BLaER1 treated with 17β-estradiol and CSF1 and Interleukin-3, amounts not matched to agents 10 nM and 100 nM (cell line): ENCODE measurements at regions not wholly inside any gene's neighbourhood (a gene's known extent, or its start where the extent isn't known, plus 50 kb on each side); places are given as distances from the start of the nearest gene placed in this dataset.
A peak's percentile ranks its signal among the peaks of the same experiment; 100 is the strongest.

ENCODE experiments used
- H3K27ac ChIP-seq, 11 experiments: shearing (Covaris generic); formaldehyde crosslinking; 2 replicates each; pipeline ENCODE4 v1.8.1; 2022
- H3K27me3 ChIP-seq, 11 experiments: shearing (Covaris generic); formaldehyde crosslinking; 2 replicates each; pipeline ENCODE4 v1.8.1; 2022
- H3K36me3 ChIP-seq, 11 experiments: shearing (Covaris generic); formaldehyde crosslinking; 2 replicates each; pipeline ENCODE4 v1.8.1; 2022
- H3K4me1 ChIP-seq, 10 experiments: shearing (Covaris generic); formaldehyde crosslinking; 2 replicates each; pipeline ENCODE4 v1.8.1; 2022
- H3K4me2 ChIP-seq, 11 experiments: shearing (Covaris generic); formaldehyde crosslinking; 2 replicates each; pipeline ENCODE4 v1.8.1; 2022
- H3K4me3 ChIP-seq, 10 experiments: shearing (Covaris generic); formaldehyde crosslinking; 2 replicates each; pipeline ENCODE4 v1.8.1; 2022
- H3K9ac ChIP-seq, 11 experiments: shearing (Covaris generic); formaldehyde crosslinking; 2 replicates each; pipeline ENCODE4 v1.8.1; 2022
- H3K9me3 ChIP-seq, 11 experiments: shearing (Covaris generic); formaldehyde crosslinking; replicated peaks in 1 of 11; 2 replicates each; pipeline ENCODE4 v1.8.1; 2022
- H4K20me1 ChIP-seq, 11 experiments: shearing (Covaris generic); formaldehyde crosslinking; 2 replicates each; pipeline ENCODE4 v1.8.1; 2022
- Cebpa-rat ChIP-seq, 11 experiments: shearing (Covaris generic); IDR thresholded peaks; 2 replicates each; pipeline ENCODE4 v1.8.1; 2022

GRCh38 chr4:122539861-122540465, 80.9 kb downstream of the IL21 start:
- TF ChIP-seq Cebpa-rat (IDR thresholded peaks at IDR 0.05) = no peak
- Histone ChIP-seq H3K4me1 (peaks cover 0 to 32% (median 9%) of the 10 kb centered on the region in 10 experiments; a peak in 12 of 20 replicates), H3K9me3 (peaks cover 0 to 11% (median 9%) of the 10 kb centered on the region in 11 experiments; a peak in 18 of 22 replicates), H3K27ac (no peak overlapping the region), H3K4me3 (no peak overlapping the region), H4K20me1 (no peaks in the 10 kb centered on the region), H3K9ac (no peak overlapping the region), H3K4me2 (peak overlapping the region in 8 of 11 experiments; percentile 0 to 60 (median 40); a peak in 12 of 22 replicates), H3K36me3 (no peaks in the 10 kb centered on the region), H3K27me3 (peaks cover 0 to 45% (median 0%) of the 10 kb centered on the region in 11 experiments; a peak in 6 of 22 replicates)

GRCh38 chr4:122537388-122538135, 81.0 kb upstream of the IL2 start:
- Histone ChIP-seq H3K27me3 (peaks cover 0 to 39% (median 0%) of the 10 kb centered on the region in 11 experiments; a peak in 6 of 22 replicates), H3K4me2 (no peak overlapping the region), H3K4me1 (peaks cover 7 to 33% (median 19%) of the 10 kb centered on the region in 10 experiments), H3K27ac (no peak overlapping the region), H3K9ac (no peak overlapping the region), H4K20me1 (no peaks in the 10 kb centered on the region), H3K36me3 (no peaks in the 10 kb centered on the region), H3K9me3 (peaks cover 0 to 28% (median 19%) of the 10 kb centered on the region in 11 experiments; a peak in 18 of 22 replicates), H3K4me3 (no peak overlapping the region)
- TF ChIP-seq Cebpa-rat (IDR thresholded peaks at IDR 0.05) = no peak

- no peaks in the 10 kb centered on the region for H4K20me1 ChIP-seq
- no peak overlapping the region for H3K27ac ChIP-seq
- H3K9ac ChIP-seq = no peak overlapping the region
- peaks cover 0 to 27% (median 0%) of the 10 kb centered on the region in 11 experiments; a peak in 4 of 22 replicates for H3K27me3 ChIP-seq
- no peak overlapping the region for H3K4me3 ChIP-seq
- no peaks in the 10 kb centered on the region for H3K36me3 ChIP-seq
- peaks cover 0 to 18% (median 9%) of the 10 kb centered on the region in 11 experiments; a peak in 11 of 22 replicates for H3K9me3 ChIP-seq
- peaks cover 11 to 40% (median 22%) of the 10 kb centered on the region in 10 experiments for H3K4me1 ChIP-seq
- TF ChIP-seq Cebpa-rat (IDR thresholded peaks at IDR 0.05) = no peak
- H3K4me2 ChIP-seq = no peak overlapping the region
These were observed 79.5 kb upstream of the IL2 start for GRCh38 chr4:122536001-122536400.

DNA sequence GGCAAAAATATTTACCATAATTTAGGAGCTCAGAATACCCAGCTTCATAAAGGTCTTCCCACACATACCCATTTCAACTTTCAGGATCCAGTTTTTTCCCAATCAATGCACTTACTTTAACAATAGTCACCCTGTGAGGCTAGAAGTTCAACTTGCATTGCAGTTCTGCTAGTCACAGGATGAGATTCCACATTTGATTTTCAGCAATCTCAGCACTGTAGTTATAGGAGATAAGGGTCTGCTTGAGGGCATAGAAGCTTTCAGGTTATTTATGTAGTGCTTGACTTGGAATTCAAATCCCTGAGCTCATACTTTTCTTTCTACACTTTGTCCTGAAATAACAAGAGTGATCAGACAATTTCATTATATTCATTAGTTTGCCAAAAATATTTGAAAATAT, 78.3 kb upstream of the IL2 start:
- Histone ChIP-seq H3K4me3 (no peak overlapping the region), H4K20me1 (no peaks in the 10 kb centered on the region), H3K27ac (no peak overlapping the region), H3K9me3 (peaks cover 0 to 18% (median 9%) of the 10 kb centered on the region in 11 experiments; a peak in 11 of 22 replicates), H3K27me3 (peaks cover 0 to 20% (median 0%) of the 10 kb centered on the region in 11 experiments; a peak in 3 of 22 replicates), H3K4me2 (no peak overlapping the region), H3K4me1 (peaks cover 1 to 28% (median 14%) of the 10 kb centered on the region in 10 experiments), H3K9ac (no peak overlapping the region), H3K36me3 (no peaks in the 10 kb centered on the region)
- no peak for TF ChIP-seq Cebpa-rat (IDR thresholded peaks at IDR 0.05)

DNA sequence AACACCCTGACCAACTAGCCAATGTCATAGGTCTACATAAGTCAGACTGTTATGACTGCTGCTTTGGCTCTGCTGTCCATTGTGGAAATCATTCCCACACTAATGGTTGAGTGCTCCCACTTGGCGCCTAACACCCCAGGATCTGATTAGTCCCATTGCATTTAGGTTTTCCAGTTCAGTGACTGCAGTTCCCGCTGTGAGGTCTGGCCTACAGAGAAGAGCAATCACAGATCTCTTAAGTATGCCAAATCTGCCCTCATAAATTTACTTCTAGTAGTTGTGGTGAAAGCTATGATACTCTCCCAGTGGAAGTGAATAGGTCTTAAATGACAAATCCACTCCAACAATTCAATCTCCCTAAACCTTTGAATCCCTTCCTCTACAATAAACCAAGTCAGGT, 77.3 kb upstream of the IL2 start:
- Histone ChIP-seq H4K20me1 (no peaks in the 10 kb centered on the region), H3K27ac (no peak overlapping the region), H3K27me3 (peaks cover 0 to 20% (median 0%) of the 10 kb centered on the region in 11 experiments; a peak in 3 of 22 replicates), H3K9ac (no peak overlapping the region), H3K4me1 (peaks cover 0 to 25% (median 14%) of the 10 kb centered on the region in 10 experiments; a peak in 17 of 20 replicates), H3K4me3 (no peak overlapping the region), H3K9me3 (peaks cover 0 to 18% (median 9%) of the 10 kb centered on the region in 11 experiments; a peak in 12 of 22 replicates), H3K36me3 (no peaks in the 10 kb centered on the region), H3K4me2 (no peak overlapping the region)
- TF ChIP-seq Cebpa-rat (IDR thresholded peaks at IDR 0.05) = no peak

DNA sequence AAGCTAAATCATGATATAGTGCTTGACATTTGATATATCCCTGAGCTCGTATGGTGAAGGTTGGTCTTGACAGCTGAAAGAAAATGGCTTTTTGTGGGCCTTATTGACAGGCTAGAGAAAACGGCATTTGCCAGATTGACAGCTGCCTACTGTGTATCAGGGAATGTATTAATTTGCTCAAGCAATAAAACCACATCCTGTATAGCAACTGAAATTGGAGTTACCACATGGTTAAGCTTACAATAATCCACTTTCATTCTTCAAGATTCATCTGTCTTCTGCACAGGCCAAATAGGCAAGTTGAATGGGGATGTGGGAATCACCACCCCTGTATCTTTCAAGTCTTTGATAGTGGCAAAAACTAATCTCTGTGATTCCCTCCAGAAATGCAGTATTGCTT, 76.2 kb upstream of the IL2 start:
- peak overlapping the region in 10 of 11 experiments; percentile 11 to 61 (median 36); a peak in 16 of 22 replicates for H3K4me2 ChIP-seq
- no peak overlapping the region for H3K9ac ChIP-seq
- TF ChIP-seq Cebpa-rat (IDR thresholded peaks at IDR 0.05) = no peak
- peaks cover 0 to 18% (median 9%) of the 10 kb centered on the region in 11 experiments; a peak in 12 of 22 replicates for H3K9me3 ChIP-seq
- H3K27ac ChIP-seq = no peak overlapping the region
- no peak overlapping the region for H3K4me3 ChIP-seq
- H3K27me3 ChIP-seq = peaks cover 0 to 12% (median 0%) of the 10 kb centered on the region in 11 experiments; a peak in 3 of 22 replicates
- H3K36me3 ChIP-seq = no peaks in the 10 kb centered on the region
- peaks cover 0 to 25% (median 14%) of the 10 kb centered on the region in 10 experiments; a peak in 17 of 20 replicates for H3K4me1 ChIP-seq
- H4K20me1 ChIP-seq = no peaks in the 10 kb centered on the region

DNA sequence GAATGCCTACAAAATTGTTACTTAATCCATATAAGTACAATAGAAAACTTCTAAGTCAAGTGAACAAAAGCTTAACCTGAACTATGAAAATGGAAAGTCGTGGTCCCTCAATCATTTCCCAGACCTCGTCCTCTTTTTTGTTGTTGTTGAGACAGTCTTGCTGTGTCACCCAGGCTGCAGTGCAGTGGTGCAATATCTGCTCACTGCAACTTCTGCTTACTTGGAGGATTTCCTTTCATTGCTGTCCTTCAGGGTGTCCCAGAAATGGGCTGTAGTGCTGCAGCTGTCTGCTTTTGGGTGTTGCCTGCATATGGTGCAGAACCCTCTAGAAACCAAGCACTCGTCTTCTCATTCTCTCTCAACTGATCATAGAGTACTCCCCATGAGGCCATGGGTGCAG, 75.0 kb upstream of the IL2 start:
- no peak overlapping the region for H3K9ac ChIP-seq
- H3K4me2 ChIP-seq = peak overlapping the region in 5 of 11 experiments; percentile 4 to 37 (median 12); a peak in 7 of 22 replicates
- H3K4me1 ChIP-seq = peaks cover 0 to 25% (median 14%) of the 10 kb centered on the region in 10 experiments; a peak in 17 of 20 replicates
- H3K9me3 ChIP-seq = peaks cover 0 to 18% (median 9%) of the 10 kb centered on the region in 11 experiments; a peak in 12 of 22 replicates
- no peaks in the 10 kb centered on the region for H4K20me1 ChIP-seq
- H3K27ac ChIP-seq = peak overlapping the region in 2 of 11 experiments; percentile 36 to 47; a peak in 4 of 22 replicates
- H3K27me3 ChIP-seq = peaks cover 0 to 4% (median 0%) of the 10 kb centered on the region in 11 experiments; a peak in 1 of 22 replicates
- TF ChIP-seq Cebpa-rat (IDR thresholded peaks at IDR 0.05) = peak in 4 of 11 experiments; percentile 24 to 57 (median 39); a peak in 3 of 22 replicates
- no peak overlapping the region for H3K4me3 ChIP-seq
- H3K36me3 ChIP-seq = no peaks in the 10 kb centered on the region

DNA sequence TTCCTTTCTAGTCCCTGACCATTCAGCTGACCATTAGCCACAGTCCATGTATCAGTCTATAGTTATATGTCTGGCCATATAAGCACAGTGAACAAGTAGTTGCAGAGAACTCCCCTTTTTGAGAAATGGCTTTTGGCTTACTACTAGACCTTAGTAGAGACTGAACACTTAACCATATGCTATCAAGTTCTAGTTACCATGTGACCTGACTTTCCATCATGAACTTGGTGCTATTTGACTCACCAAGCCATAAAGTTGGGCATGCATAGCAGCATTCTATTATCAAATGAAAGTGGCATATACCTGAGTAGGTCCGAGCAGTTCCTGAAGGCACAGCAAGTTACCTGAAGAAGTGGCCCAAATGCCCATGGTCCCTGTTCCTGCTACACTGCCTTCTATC, 74.5 kb upstream of the IL2 start:
- H3K36me3 ChIP-seq = no peaks in the 10 kb centered on the region
- no peak for TF ChIP-seq Cebpa-rat (IDR thresholded peaks at IDR 0.05)
- H4K20me1 ChIP-seq = no peaks in the 10 kb centered on the region
- H3K9ac ChIP-seq = no peak overlapping the region
- peak overlapping the region in 2 of 11 experiments; percentile 36 to 47; a peak in 4 of 22 replicates for H3K27ac ChIP-seq
- peak overlapping the region in 4 of 11 experiments; percentile 12 to 37 (median 24); a peak in 5 of 22 replicates for H3K4me2 ChIP-seq
- peaks cover 0 to 3% (median 0%) of the 10 kb centered on the region in 11 experiments; a peak in 1 of 22 replicates for H3K27me3 ChIP-seq
- no peak overlapping the region for H3K4me3 ChIP-seq
- peaks cover 0 to 18% (median 9%) of the 10 kb centered on the region in 11 experiments; a peak in 12 of 22 replicates for H3K9me3 ChIP-seq
- H3K4me1 ChIP-seq = peaks cover 0 to 25% (median 14%) of the 10 kb centered on the region in 10 experiments; a peak in 17 of 20 replicates
